Activated naive CD4-positive, alpha-beta T cell treated with anti-CD3 and anti-CD28 coated beads, Interleukin-2, amount 50 U/mL, for 72 hours (primary cell): ENCODE measurements at regions not wholly inside any gene's neighbourhood (a gene's known extent, or its start where the extent isn't known, plus 50 kb on each side); places are given as distances from the start of the nearest gene placed in this dataset.

Source experiments
- ATAC-seq, 2 donors: fragments of 150-1000 bp; cut with Tn5 transposase; 2 replicates each; pipeline ENCODE4 v1.10.0; 2021; ENCODE audit warnings: mild to moderate bottlenecking in 2 of 2, moderate library complexity in 2 of 2
- DNase-seq, 2 donors: peaks; one replicate each; pipeline ENCODE4 v3.0.0; 2021 to 2022; ENCODE audit warnings: low spot score in 2 of 2
- H3K27ac Mint-ChIP-seq, 2 donors: one replicate each; pipeline ENCODE4 v1.8.0; 2022; ENCODE audit warnings: mild to moderate bottlenecking in 2 of 2, mixed read lengths in 2 of 2
- H3K36me3 Mint-ChIP-seq, 2 donors: one replicate each; pipeline ENCODE4 v1.8.0; 2022; ENCODE audit warnings: mixed read lengths in 2 of 2
- H3K9me3 Mint-ChIP-seq, 2 donors: one replicate each; pipeline ENCODE4 v1.8.0; 2022; ENCODE audit warnings: mixed read lengths in 2 of 2

DNA sequence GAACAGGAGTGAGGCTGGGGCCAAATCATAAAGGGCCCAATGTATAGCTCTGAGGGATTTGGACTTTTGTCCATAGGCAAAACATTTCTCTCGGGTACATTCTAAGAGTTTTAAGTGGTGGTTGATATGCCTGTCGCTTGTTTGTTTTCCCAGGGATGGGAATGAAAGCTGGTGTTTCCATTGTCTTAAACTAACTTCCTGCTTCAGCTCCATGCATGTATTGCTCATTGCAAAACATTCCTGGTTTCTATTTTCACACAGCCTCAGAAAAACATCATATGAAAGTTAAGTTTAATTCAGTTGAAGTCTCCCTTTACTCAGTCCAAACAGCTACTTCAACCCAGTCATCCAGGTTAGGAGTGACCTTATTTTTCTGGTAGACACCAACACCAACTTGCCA, 235.0 kb downstream of the ACTL7B start:
- ATAC-seq, result no peak
- Mint-ChIP-seq H3K9me3 (peaks cover 8 to 12% of the 10 kb centered on the region in 2 donors), H3K36me3 (no peaks in the 10 kb centered on the region), H3K27ac (no peak overlapping the region)
- no peak for DNase-seq

DNA sequence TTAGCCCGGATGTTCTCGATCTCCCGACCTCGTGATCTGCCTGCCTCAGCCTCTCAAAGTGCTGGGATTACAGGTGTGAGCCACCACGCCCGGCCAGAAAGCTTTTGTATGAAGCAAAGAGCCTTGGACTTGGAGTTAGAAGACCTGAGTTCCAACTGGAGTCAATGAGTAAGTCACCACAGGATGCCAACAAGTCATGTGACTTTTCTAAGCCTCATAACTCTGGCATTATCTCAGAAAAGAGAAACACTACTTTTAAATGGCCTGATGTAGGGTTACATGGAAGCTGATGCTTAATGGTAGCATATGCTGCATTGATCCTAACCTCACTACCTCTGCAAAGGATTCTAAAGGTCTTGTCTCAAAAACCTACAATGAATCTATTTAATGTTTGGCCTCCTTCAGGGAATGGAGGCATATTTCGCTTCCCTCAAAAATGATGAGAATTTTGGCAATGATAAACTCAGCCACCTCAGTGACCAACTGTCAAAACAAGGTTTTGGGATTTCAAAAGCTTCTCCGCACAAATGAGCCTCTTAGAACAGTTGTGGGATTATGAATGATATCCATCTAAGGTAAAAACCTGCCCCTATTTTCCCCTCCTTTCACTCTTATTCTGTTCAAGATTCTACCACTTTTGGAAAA, 236.8 kb downstream of the ACTL7B start:
- Mint-ChIP-seq H3K36me3 (no peaks in the 10 kb centered on the region), H3K9me3 (peaks cover 8 to 12% of the 10 kb centered on the region in 2 donors), H3K27ac (no peak overlapping the region)
- DNase-seq, result no peak
- no peak for ATAC-seq

DNA sequence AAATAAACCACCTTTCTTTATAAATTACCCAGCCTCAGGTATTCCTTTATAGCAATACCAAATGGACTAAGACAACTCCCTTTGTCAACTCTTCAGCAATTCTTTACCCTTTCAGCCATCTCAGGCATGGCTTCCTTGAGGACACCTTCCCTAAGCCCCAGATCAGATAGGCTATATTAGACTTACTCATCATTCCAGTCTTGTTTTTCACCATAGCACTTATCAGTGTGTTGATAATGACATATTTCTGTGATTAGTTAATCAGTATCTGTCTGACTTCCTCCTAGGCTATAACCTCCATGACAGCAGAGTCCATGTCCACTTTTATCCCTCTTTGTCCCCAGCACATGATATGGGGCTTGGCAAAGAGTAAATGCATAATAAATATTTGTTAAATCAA, 238.1 kb downstream of the ACTL7B start:
- H3K9me3 Mint-ChIP-seq, result peaks cover 5 to 12% of the 10 kb centered on the region in 2 donors
- no peak for DNase-seq
- H3K27ac Mint-ChIP-seq, result no peak overlapping the region
- H3K36me3 Mint-ChIP-seq, result no peaks in the 10 kb centered on the region
- no peak for ATAC-seq

DNA sequence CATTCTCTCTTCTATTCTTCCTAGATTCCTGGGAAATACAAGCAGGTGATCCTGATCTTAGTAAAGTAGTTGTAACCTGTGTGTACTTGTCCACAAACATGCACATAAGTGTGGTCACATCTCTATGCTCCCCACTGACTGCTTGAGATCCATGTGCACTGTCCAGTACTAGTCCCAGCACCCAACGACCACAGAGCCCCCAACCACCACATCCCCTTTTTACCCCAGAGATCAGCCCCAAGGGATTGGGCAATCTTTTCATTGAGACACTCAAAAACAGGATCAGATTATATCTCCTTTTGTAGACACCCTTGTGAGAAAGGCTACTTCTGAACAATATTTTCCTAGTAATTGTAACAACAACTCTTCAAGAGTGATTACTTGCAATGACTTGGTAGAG, 240.6 kb downstream of the ACTL7B start:
- Mint-ChIP-seq H3K9me3 (peaks cover 5 to 12% of the 10 kb centered on the region in 2 donors), H3K36me3 (no peaks in the 10 kb centered on the region), H3K27ac (no peak overlapping the region)
- ATAC-seq (no peak), DNase-seq (no peak)

DNA sequence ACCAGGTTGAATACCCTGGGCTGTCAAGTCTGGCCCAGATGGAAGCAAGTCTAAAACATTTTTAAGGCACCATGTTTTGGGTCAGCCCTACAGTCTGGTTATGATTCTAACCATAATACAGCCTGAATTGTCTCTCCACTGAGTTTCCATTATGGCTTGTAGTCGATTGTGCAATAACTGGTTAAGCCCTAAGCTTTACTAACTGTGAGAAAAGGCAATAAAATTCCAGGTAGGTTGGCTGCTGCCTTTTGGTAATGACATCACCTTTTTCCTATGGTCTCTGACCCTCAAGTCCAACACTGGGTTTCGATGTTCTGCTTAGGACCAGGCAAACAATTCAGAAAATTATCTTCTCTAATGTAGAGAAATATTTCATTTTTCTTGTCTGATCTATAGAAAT, 243.3 kb downstream of the ACTL7B start:
- no peak for DNase-seq
- ATAC-seq, result no peak
- no peak overlapping the region for H3K27ac Mint-ChIP-seq
- H3K9me3 Mint-ChIP-seq, result peaks cover 6 to 10% of the 10 kb centered on the region in 2 donors
- H3K36me3 Mint-ChIP-seq, result no peaks in the 10 kb centered on the region

DNA sequence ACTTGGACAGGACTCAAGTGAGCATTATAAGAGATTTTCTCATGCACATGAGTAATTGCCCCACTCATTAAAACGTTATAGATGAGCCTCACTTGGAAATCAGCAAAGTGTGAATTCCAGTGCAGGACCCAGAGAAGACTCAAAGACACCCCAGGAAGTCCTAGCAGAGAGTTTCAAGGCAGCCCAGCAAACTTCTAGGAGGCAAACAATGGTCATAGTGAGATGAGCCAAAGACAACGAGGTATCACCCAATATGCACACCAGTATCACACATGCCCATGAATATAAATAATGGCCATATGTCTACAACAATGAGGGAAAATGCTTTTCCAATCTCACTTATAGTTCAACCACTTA, 245.9 kb downstream of the ACTL7B start:
- no peaks in the 10 kb centered on the region for H3K36me3 Mint-ChIP-seq
- H3K9me3 Mint-ChIP-seq, result peaks cover 0 to 5% of the 10 kb centered on the region in 2 donors
- no peak for ATAC-seq
- H3K27ac Mint-ChIP-seq, result no peak overlapping the region
- DNase-seq, result no peak

DNA sequence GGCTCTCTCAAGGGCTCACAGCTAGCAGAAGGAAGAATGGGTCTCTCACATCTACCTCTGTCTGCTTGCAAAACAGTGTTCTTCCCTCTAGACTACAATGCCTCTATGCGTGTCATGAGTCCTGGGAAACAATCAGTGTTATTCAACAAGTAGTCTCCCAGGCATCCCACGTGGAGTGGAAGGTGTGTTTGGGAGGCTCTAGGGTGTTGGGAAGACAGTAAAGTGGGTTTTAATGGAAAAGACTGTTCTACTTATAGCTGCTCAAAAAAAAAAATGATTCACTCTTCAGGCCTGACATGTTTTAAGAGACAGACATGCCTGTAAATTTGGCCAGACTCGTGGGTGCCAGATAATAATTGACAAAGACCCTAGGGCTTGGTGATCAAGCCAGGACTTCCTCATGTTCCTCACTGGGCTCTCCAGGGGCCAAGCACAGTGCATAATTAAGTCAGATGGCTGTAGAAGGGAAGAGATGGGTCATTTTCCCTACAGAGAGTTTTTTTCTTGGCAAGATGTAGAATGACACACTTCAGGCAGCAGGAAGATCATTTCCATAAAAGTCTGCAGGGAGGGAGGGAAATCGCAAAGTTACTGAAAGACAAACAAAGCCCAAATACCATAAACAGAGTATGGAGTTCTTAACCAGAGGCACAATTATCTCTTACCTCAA, 246.4 kb downstream of the ACTL7B start:
- ATAC-seq (no peak), DNase-seq (no peak)
- H3K27ac Mint-ChIP-seq, result no peak overlapping the region
- peaks cover 3 to 5% of the 10 kb centered on the region in 2 donors for H3K9me3 Mint-ChIP-seq
- peaks cover 0 to 4% of the 10 kb centered on the region in 2 donors for H3K36me3 Mint-ChIP-seq

DNA sequence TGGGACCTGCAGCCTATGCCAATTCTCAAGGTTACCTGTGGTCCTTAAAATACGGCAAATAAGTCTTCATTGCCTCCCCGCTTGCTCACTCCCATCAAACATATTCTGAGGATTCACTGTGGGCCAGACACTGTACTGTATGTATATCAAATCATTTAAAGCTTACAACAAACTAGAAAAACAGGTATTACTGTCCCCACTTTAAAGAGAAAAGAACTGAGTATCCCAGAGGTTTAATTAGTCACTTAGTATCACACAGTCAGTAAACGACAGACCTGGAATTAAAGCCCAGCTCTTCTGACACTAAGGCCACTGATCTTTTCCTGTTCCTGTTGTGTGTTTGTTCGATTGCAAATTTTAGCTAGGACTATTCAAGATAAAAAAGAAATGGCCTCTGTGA, 248.2 kb downstream of the ACTL7B start:
- Mint-ChIP-seq H3K36me3 (peaks cover 0 to 4% of the 10 kb centered on the region in 2 donors), H3K9me3 (peaks cover 8 to 11% of the 10 kb centered on the region in 2 donors), H3K27ac (no peak overlapping the region)
- DNase-seq, result no peak
- ATAC-seq, result no peak

DNA sequence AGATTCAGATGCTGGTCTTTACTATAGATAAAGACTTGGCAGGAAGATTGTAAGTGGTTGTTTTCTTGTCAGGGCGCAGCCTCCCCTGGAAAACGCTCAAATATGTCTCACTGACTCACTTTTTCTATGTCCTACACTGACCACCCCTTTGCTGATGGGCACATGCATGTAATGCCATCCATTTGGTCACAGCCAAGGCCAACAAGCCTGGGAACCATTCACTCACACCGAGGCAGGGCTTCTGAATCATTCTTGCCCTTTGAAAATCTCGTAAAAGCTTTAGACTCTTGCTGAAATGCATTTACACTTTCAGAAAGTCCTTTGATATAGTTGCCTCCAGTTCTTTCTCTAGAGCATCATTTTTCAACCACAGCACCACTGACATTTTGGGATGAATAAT, 249.4 kb downstream of the ACTL7B start:
- H3K36me3 Mint-ChIP-seq, result peaks cover 0 to 4% of the 10 kb centered on the region in 2 donors
- H3K27ac Mint-ChIP-seq, result no peak overlapping the region
- ATAC-seq (no peak), DNase-seq (no peak)
- H3K9me3 Mint-ChIP-seq, result peaks cover 15 to 18% of the 10 kb centered on the region in 2 donors

DNA sequence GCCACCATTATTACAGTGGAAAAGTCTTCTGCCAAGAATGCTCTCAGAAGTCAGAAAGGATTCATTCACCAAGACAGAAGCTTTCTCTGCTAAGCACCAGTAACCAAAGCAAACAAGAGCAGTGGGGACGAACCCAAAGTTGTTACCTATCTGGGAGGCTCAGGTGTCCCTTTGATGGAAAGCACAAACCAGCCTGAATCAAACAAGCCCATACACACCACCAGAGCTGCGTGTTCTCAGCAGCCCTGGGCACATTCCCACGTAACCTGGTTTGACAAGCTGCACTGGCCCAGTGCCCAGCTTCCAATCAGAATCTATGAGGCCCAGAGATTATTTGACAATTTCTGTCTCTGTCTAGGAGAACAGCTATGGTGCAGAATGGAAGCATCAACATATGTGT, 252.6 kb downstream of the ACTL7B start:
- H3K9me3 Mint-ChIP-seq, result peaks cover 13 to 15% of the 10 kb centered on the region in 2 donors
- H3K36me3 Mint-ChIP-seq, result peaks cover 0 to 4% of the 10 kb centered on the region in 2 donors
- no peak for DNase-seq
- H3K27ac Mint-ChIP-seq, result no peak overlapping the region
- no peak for ATAC-seq

DNA sequence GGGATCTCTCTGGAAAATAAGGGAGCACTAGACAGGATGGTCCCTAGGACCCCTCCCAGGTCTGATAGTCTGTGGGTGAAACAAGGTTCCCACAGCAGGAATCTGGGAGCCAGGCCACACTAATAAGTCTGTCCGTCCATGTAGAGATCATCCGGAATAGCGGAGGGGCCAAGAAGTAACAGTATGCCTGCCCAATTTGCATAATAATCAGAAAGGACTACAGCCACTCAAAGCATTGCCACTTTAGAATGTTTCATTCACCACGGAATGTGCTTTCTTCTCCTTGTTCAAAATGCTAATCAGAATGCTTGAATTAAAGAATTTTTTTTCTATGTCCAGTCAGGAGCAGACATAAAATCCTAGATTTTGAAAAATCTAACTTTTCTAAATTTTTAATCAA, 254.9 kb downstream of the ACTL7B start:
- Mint-ChIP-seq H3K36me3 (peaks cover 0 to 4% of the 10 kb centered on the region in 2 donors), H3K27ac (no peak overlapping the region), H3K9me3 (peaks cover 13 to 15% of the 10 kb centered on the region in 2 donors)
- ATAC-seq, result no peak
- DNase-seq, result no peak

DNA sequence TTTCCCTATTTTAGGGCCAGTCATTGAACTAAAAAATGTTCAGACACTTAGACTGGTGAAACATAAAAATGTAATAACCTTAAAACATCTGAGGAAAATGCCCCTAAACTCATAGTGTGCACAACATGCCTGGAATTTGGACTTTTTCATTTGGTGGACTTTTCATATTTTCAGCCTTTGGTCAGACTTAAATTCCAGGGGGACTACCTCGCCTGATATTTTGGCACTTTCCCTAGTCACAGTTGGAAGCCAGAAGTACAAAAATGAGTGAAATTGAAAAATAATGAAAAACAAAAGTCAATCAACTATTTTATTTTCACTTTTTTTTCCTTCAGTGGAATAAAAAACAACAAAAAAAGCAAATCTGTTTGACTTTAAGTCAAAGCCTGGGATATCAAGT, 256.2 kb downstream of the ACTL7B start:
- peaks cover 0 to 3% of the 10 kb centered on the region in 2 donors for H3K36me3 Mint-ChIP-seq
- H3K9me3 Mint-ChIP-seq, result peaks cover 13 to 14% of the 10 kb centered on the region in 2 donors
- DNase-seq, result no peak
- ATAC-seq, result no peak
- H3K27ac Mint-ChIP-seq, result no peak overlapping the region

DNA sequence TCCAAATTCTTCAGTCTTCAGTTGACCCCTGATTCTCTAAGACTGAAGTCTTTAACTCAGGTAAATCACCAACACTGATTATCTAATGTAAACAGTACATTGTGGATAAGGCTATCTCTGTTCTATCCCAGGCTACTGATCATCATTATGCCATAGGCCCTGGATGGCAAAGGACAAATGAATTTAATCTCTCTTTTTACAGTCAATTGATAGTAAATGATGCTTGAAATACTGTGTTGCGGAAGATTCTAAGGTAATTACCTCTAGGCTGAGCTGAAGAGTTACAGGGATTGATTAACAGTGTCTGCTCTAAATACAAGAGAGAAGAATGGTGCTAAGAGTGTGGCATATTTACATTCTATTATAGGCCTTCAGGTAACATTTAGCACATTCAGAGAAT, 264.7 kb downstream of the ACTL7B start:
- Mint-ChIP-seq H3K9me3 (no peaks in the 10 kb centered on the region), H3K36me3 (no peaks in the 10 kb centered on the region), H3K27ac (no peak overlapping the region)
- ATAC-seq (no peak), DNase-seq (no peak)

DNA sequence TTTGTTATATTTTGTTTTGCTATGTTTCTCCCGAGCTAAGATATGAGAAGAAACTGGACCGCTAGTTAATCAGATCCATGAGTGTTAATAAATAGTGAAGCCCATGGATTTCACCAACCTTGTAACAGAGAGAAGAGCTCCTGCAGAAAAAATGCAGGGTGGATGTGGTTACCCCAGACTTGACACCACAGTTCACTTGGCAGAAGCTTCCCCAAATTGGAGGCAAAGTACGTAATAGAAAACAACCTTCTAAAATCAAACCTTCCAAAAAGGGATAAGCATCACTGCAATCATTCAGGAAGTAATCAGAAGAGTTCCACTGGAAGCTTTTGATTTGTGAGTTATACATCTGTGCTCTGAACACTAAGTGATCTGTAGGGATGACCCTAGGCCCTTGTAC, 267.5 kb downstream of the ACTL7B start:
- DNase-seq (no peak), ATAC-seq (no peak)
- Mint-ChIP-seq H3K27ac (no peak overlapping the region), H3K9me3 (no peaks in the 10 kb centered on the region), H3K36me3 (no peaks in the 10 kb centered on the region)

DNA sequence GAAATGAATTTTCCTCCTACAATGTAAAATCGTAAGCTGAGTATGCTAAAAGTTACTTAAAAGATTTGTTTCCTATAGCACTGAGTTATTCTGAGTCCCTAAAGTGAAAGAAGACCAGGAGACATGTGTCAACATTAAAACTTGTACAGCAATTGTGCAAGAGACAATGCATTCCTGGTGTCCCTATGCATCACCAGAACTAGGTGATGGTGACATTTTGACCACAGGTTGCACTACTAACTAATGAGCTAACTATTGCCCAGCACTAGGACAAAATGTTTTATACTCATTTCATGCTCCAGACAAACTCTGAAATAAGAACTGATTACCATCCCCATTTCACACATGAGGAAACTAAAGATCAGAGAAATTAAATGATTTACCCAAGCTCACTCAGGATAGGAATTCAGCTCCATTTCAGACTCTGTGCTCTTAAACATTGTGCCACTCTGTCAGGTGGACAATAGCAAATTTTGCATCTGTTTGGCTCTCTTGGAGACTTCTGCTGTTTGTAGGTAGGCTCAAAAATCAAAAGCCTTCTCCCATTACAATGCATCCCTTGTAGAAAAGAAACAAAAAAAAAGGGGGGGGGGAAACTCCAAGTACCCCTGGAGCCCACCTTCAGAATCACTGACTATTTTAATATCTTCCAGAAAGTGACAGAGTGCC, 269.2 kb downstream of the ACTL7B start:
- H3K36me3 Mint-ChIP-seq, result no peaks in the 10 kb centered on the region
- DNase-seq (no peak), ATAC-seq (no peak)
- H3K9me3 Mint-ChIP-seq, result no peaks in the 10 kb centered on the region
- no peak overlapping the region for H3K27ac Mint-ChIP-seq

DNA sequence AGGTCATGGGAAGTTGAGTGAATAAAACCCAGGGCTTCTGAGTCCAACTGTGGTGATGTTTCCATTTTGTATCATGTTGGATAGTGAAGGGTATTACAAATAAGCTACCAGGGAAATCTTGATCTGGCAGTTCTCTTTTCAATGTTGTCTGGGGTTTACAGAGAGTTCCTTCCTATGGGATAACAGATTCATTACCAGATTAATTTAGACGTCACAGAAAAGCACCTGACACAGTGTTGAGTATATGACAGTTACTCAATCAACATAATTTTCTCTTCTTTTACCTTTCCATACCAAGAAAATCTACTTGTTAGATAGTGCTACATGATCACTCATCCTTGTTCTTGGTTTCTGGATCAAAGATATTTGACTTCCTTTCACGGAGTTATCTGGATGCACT, 270.9 kb downstream of the ACTL7B start:
- no peaks in the 10 kb centered on the region for H3K9me3 Mint-ChIP-seq
- H3K27ac Mint-ChIP-seq, result no peak overlapping the region
- H3K36me3 Mint-ChIP-seq, result no peaks in the 10 kb centered on the region
- no peak for DNase-seq
- no peak for ATAC-seq

DNA sequence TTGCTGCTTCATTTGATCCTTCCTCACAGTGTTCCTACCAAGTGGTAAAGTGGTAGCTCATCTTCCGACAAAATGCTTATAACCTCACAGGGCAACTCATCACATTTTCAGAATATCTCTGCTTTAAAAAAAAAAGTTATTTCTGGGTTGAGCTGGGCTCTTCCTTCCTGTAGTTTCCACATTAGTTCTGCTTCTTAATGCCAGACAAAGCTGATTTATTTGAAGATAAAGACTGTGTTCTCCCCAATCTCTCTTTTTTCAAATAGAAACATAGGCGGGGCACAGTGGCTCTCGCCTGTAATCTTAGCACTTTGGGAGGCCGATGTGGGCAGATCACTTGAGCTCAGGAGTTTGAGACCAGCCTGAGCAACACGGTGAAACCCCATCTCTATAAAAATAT, 273.1 kb downstream of the ACTL7B start:
- H3K27ac Mint-ChIP-seq, result no peak overlapping the region
- H3K9me3 Mint-ChIP-seq, result peaks cover 0 to 4% of the 10 kb centered on the region in 2 donors
- DNase-seq (no peak), ATAC-seq (no peak)
- no peaks in the 10 kb centered on the region for H3K36me3 Mint-ChIP-seq
